ENCODE measurements at regions not wholly inside any gene's neighbourhood (a gene's known extent, or its start where the extent isn't known, plus 50 kb on each side); places are given as distances from the start of the nearest gene placed in this dataset.

GRCh38 chr22:22818202-22818538, 69.4 kb upstream of the IGLL5 start:
- TF ChIP-seq CTCF (IDR thresholded peaks at IDR 0.05) (no peak), ZFX (IDR thresholded peaks at IDR 0.05; ENCODE audit: borderline replicate concordance) (no peak)
